ENCODE measurements at regions not wholly inside any gene's neighbourhood (a gene's known extent, or its start where the extent isn't known, plus 50 kb on each side); places are given as distances from the start of the nearest gene placed in this dataset.
"Not testable (repeated sequence)": the region's sequence is repeated elsewhere in the genome, so short reads cannot be mapped to it uniquely, and the experiment has no call there.

- BruUV-seq (replicated peaks); H3K4me3 ChIP-seq (replicated peaks in 1 of 3; ENCODE audit: insufficient read depth in 1 of 3, low read depth in 1 of 3, low read length in 3 of 3); H3K27ac ChIP-seq (ENCODE audit: insufficient read depth, low read depth, low read length); dilution Hi-C loops (cut with MboI; ENCODE audit: extremely low pct_ligation_motif_present, low sequenced_read_pairs); H2AFZ ChIP-seq (ENCODE audit: low read depth, low read length); intact Hi-C loops (cut with micrococcal nuclease); H3K4me2 ChIP-seq (ENCODE audit: insufficient read depth, low read length); H3K4me1 ChIP-seq (ENCODE audit: control insufficient read depth, extremely low read depth, insufficient read depth, low read length); H3K9me3 ChIP-seq (replicated peaks; ENCODE audit: control insufficient read depth, insufficient read depth, low read length); POLR2A ChIA-PET; CTCF ChIA-PET; H3K79me2 ChIP-seq (ENCODE audit: control insufficient read depth, insufficient read depth, low read length); H3K9ac ChIP-seq (replicated peaks; ENCODE audit: extremely low read depth, insufficient read depth, low read length); FAIRE-seq; H3K27me3 ChIP-seq (ENCODE audit: control insufficient read depth in 2 of 2, insufficient read depth in 2 of 2, low read length in 2 of 2); H3K9me1 ChIP-seq (replicated peaks; ENCODE audit: control insufficient read depth, extremely low read depth, insufficient read depth, low read length); H3K36me3 ChIP-seq (ENCODE audit: control insufficient read depth in 2 of 2, extremely low read depth in 1 of 2, insufficient read depth in 2 of 2, low read length in 2 of 2); H4K20me1 ChIP-seq (replicated peaks; ENCODE audit: control insufficient read depth, extremely low read depth, insufficient read depth, low read length); DNase-seq (ENCODE audit: low read depth, low spot score): not testable (repeated sequence)
These were observed 75.4 kb upstream of the EXOC4 start for GRCh38 chr7:133177476-133177875.

- no peak overlapping the region for H3K4me2 ChIP-seq (ENCODE audit: insufficient read depth, low read length)
- CTCF ChIA-PET, result interaction anchor here (1.9 kb wide), 1 partner anchor 13 kb away, joined by 5 read pairs; no protein-coding TSS in a partner anchor
- POLR2A ChIA-PET, result no interaction called here
- no peak for DNase-seq (ENCODE audit: low read depth, low spot score)
- dilution Hi-C loops (cut with MboI; ENCODE audit: extremely low pct_ligation_motif_present, low sequenced_read_pairs) (no loop called here), intact Hi-C loops (cut with micrococcal nuclease) (no loop called here)
- H3K9me1 ChIP-seq (replicated peaks; ENCODE audit: control insufficient read depth, extremely low read depth, insufficient read depth, low read length), result no peaks in the 10 kb centered on the region
- H3K4me1 ChIP-seq (ENCODE audit: control insufficient read depth, extremely low read depth, insufficient read depth, low read length), result no peaks in the 10 kb centered on the region
- no peaks in the 10 kb centered on the region for H3K9me3 ChIP-seq (replicated peaks; ENCODE audit: control insufficient read depth, insufficient read depth, low read length)
- no peaks in the 10 kb centered on the region for H4K20me1 ChIP-seq (replicated peaks; ENCODE audit: control insufficient read depth, extremely low read depth, insufficient read depth, low read length)
- peaks cover 0 to 2% of the 10 kb centered on the region in 2 experiments for H3K27me3 ChIP-seq (ENCODE audit: control insufficient read depth in 2 of 2, insufficient read depth in 2 of 2, low read length in 2 of 2)
- TF ChIP-seq CTCF (IDR thresholded peaks at IDR 0.05; ENCODE audit: extremely low read depth in 1 of 2, insufficient read depth in 1 of 2, low read depth in 1 of 2, low read length in 2 of 2) (no peak), GATA2 (IDR thresholded peaks at IDR 0.05; ENCODE audit: insufficient read depth, insufficient read length, low read depth, low read length) (no peak), EZH2 (IDR thresholded peaks at IDR 0.05; ENCODE audit: borderline replicate concordance, low read depth, low read length, severe bottlenecking) (no peak), JUN (IDR thresholded peaks at IDR 0.05; ENCODE audit: borderline replicate concordance, insufficient read depth, insufficient read length, low read depth) (no peak), FOS (IDR thresholded peaks at IDR 0.05; ENCODE audit: borderline replicate concordance, insufficient read depth, low read length) (no peak), POLR2AphosphoS5 (IDR thresholded peaks at IDR 0.05; ENCODE audit: insufficient read depth, low read depth, low read length) (no peak), MYC (IDR thresholded peaks at IDR 0.05; ENCODE audit: low read depth, low read length) (no peak), MAX (IDR thresholded peaks at IDR 0.05; ENCODE audit: insufficient read depth, insufficient read length) (no peak), POLR2A (IDR thresholded peaks at IDR 0.05; ENCODE audit: low read depth, low read length) (no peak)
- no peak for FAIRE-seq
- no peak overlapping the region for H3K4me3 ChIP-seq (replicated peaks in 1 of 3; ENCODE audit: insufficient read depth in 1 of 3, low read depth in 1 of 3, low read length in 3 of 3)
- H3K36me3 ChIP-seq (ENCODE audit: control insufficient read depth in 2 of 2, extremely low read depth in 1 of 2, insufficient read depth in 2 of 2, low read length in 2 of 2), result no peaks in the 10 kb centered on the region
- BruUV-seq (replicated peaks), result no TSS peak
- no peak overlapping the region for H3K27ac ChIP-seq (ENCODE audit: insufficient read depth, low read depth, low read length)
- no peak overlapping the region for H2AFZ ChIP-seq (ENCODE audit: low read depth, low read length)
- H3K79me2 ChIP-seq (ENCODE audit: control insufficient read depth, insufficient read depth, low read length), result no peaks in the 10 kb centered on the region
- no peak overlapping the region for H3K9ac ChIP-seq (replicated peaks; ENCODE audit: extremely low read depth, insufficient read depth, low read length)
These were observed 72.2 kb upstream of the EXOC4 start for GRCh38 chr7:133180717-133181116.
